ENCODE measurements at regions not wholly inside any gene's neighbourhood (a gene's known extent, or its start where the extent isn't known, plus 50 kb on each side); places are given as distances from the start of the nearest gene placed in this dataset.
A peak's percentile ranks its signal among the peaks of the same experiment; 100 is the strongest.

DNA sequence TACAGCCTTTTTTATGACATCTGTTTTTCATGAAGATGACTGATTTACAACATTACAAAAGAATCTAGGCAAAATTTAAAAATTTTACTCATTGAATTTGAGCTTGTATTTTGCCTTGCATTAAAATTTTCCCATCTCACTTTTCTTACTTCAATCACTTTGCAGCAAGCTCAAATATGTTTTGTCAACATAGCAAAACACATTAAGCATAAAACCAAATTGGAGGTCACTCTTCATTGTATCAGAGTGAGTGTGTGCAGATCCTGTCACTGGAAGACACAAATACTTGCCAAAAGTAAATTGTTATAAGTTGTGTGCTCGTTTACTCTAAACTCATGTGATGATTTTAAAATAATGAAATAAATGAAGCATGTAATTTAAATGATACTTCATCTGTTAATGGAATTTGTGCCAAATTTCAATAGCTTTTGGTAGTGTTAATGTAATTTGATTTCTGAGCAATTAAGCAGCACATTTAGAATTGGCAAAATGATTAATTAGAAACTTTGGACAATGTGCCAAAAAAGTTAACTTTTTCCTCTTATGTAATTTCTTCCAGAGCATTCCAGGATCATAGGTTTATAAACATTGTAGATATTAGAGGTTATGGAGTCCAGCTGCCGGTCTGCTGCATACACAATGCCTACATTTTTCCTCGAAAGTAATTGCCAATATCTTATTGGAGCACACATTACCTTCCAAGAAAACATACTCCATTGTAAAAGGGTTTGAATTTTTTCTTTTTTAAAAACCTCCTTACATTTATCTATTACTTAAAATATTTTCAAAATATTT is 1078.2 kb upstream of the LRRTM3 start:
- no peak for DNase-seq

DNA sequence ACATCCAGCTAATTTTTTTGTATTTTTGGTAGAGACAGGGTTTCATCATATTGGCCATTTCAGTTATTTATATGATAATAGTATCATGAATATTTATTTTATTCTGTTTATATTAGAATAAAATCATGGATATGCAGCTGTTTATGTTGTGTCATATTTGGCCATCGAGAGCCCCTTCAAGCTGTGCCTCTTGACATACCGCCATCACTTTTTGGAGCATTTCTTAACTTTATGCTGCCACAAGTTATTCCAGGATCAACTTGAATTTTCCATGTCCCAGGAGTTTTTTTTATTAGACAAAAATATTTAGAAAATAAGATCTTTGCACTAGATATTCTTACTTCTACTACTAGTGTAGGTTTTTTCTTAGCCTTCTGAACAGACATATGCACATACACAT is 1067.0 kb upstream of the LRRTM3 start:
- TF ChIP-seq, protein P1, sequence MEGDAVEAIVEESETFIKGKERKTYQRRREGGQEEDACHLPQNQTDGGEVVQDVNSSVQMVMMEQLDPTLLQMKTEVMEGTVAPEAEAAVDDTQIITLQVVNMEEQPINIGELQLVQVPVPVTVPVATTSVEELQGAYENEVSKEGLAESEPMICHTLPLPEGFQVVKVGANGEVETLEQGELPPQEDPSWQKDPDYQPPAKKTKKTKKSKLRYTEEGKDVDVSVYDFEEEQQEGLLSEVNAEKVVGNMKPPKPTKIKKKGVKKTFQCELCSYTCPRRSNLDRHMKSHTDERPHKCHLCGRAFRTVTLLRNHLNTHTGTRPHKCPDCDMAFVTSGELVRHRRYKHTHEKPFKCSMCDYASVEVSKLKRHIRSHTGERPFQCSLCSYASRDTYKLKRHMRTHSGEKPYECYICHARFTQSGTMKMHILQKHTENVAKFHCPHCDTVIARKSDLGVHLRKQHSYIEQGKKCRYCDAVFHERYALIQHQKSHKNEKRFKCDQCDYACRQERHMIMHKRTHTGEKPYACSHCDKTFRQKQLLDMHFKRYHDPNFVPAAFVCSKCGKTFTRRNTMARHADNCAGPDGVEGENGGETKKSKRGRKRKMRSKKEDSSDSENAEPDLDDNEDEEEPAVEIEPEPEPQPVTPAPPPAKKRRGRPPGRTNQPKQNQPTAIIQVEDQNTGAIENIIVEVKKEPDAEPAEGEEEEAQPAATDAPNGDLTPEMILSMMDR (IDR thresholded peaks at IDR 0.05; ENCODE audit: unreplicated experiment) = no peak
- Mint-ChIP-seq H3K27ac (ENCODE audit: unreplicated experiment) (no peak overlapping the region), H3K27me3 (ENCODE audit: unreplicated experiment) (no peaks in the 10 kb centered on the region), H3K36me3 (ENCODE audit: insufficient read depth, unreplicated experiment) (no peaks in the 10 kb centered on the region), H3K4me3 (ENCODE audit: low read depth, unreplicated experiment) (no peak overlapping the region), H3K9me3 (ENCODE audit: low read depth, unreplicated experiment) (peaks cover 4% of the 10 kb centered on the region), H3K4me1 (ENCODE audit: low read depth, unreplicated experiment) (peaks cover 22% of the 10 kb centered on the region)
- DNase-seq = no peak
- intact Hi-C loops (cut with micrococcal nuclease; ENCODE audit: unreplicated experiment) = no loop called here
- BruUV-seq (replicated peaks) = no TSS peak
- CTCF ChIA-PET = no interaction called here

More for the DNA sequence above, 1078.2 kb upstream of the LRRTM3 start:
- H3K9me3 Mint-ChIP-seq (ENCODE audit: low read depth, unreplicated experiment) = no peaks in the 10 kb centered on the region
- H3K4me1 Mint-ChIP-seq (ENCODE audit: low read depth, unreplicated experiment) = no peaks in the 10 kb centered on the region
- H3K4me3 Mint-ChIP-seq (ENCODE audit: low read depth, unreplicated experiment) = no peak overlapping the region
- H3K36me3 Mint-ChIP-seq (ENCODE audit: insufficient read depth, unreplicated experiment) = no peaks in the 10 kb centered on the region
- no peak overlapping the region for H3K27ac Mint-ChIP-seq (ENCODE audit: unreplicated experiment)
- TF ChIP-seq, protein P1 (IDR thresholded peaks at IDR 0.05; ENCODE audit: unreplicated experiment) = no peak
- no peaks in the 10 kb centered on the region for H3K27me3 Mint-ChIP-seq (ENCODE audit: unreplicated experiment)
- intact Hi-C loops (cut with micrococcal nuclease; ENCODE audit: unreplicated experiment) = no loop called here
- no TSS peak for BruUV-seq (replicated peaks)
- CTCF ChIA-PET = interaction anchor here (1.6 kb wide), 1 partner anchor 11 kb away, joined by 4 read pairs; no protein-coding TSS in a partner anchor

DNA sequence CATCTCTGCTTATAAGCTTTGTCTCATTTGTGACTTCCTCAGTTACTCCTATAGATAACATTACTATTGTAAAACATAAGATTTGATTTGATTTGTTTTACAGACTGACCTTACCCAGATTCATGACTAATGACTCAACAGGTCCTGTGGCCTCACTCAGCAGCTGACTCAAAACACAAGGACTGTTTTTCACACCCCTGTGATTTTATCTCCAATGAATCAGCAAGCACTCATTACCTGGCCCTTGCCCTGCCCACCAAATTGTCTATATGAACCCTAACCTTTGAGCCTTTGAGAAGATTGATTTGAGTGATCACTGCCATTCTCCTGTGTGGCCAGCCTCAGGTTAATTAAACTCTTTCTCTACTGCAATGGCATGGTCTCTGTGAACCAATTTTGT is 1064.6 kb upstream of the LRRTM3 start:
- peaks cover 22% of the 10 kb centered on the region for H3K4me1 Mint-ChIP-seq (ENCODE audit: low read depth, unreplicated experiment)
- TF ChIP-seq, protein P1 (IDR thresholded peaks at IDR 0.05; ENCODE audit: unreplicated experiment) = no peak
- CTCF ChIA-PET = no interaction called here
- H3K4me3 Mint-ChIP-seq (ENCODE audit: low read depth, unreplicated experiment) = no peak overlapping the region
- H3K27ac Mint-ChIP-seq (ENCODE audit: unreplicated experiment) = peak overlapping the region; percentile 5
- intact Hi-C loops (cut with micrococcal nuclease; ENCODE audit: unreplicated experiment) = loop anchor here (10.0 kb wide), 1 partner anchor 106 kb away; no protein-coding TSS in a partner anchor
- H3K36me3 Mint-ChIP-seq (ENCODE audit: insufficient read depth, unreplicated experiment) = no peaks in the 10 kb centered on the region
- peaks cover 4% of the 10 kb centered on the region for H3K9me3 Mint-ChIP-seq (ENCODE audit: low read depth, unreplicated experiment)
- H3K27me3 Mint-ChIP-seq (ENCODE audit: unreplicated experiment) = no peaks in the 10 kb centered on the region
- DNase-seq = peak; percentile 28
- BruUV-seq (replicated peaks) = no TSS peak
